H54 (cell line): ENCODE measurements at regions not wholly inside any gene's neighbourhood (a gene's known extent, or its start where the extent isn't known, plus 50 kb on each side); places are given as distances from the start of the nearest gene placed in this dataset.

ENCODE experiments used
- DNase-seq: peaks from one replicate; pipeline ENCODE4 v3.0.0; 2011; ENCODE audit warnings: low spot score, mixed read lengths; ENCODE audit not compliant: insufficient read length
- FAIRE-seq: peaks from 3 replicates; lab custom pipeline; 2011; peaks lifted over from hg19 to GRCh38; lab: Jason Lieb, UNC
- POLR2A ChIP-seq: IDR thresholded peaks from 2 replicates; pipeline ENCODE4 v1.6.1; 2011; ENCODE audit warnings: low read depth, mild to moderate bottlenecking, low read length

GRCh38 chr6:6376845-6377244 is 56.4 kb upstream of the F13A1 start:
- DNase-seq = no peak
- no peak for TF ChIP-seq POLR2A
- FAIRE-seq = no peak

DNA sequence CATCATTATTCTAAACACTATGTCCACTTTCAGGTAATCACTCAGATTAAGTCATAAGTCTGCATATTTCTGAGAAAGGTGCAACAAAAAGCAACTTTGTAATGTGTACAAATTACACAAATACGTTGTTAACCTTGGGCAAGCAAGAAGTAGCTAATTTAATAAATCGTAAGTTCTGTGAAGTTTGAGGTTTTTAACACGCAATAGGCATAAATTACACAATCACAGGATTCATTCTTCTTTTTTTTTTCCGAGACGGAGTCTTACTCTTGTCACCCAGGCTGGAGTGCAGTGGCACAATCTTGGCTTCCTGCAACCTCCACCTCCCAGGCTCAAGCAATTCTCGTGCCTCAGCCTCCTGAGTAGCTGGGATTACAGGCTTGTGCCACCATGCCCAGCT is 57.2 kb upstream of the F13A1 start:
- TF ChIP-seq POLR2A = no peak
- DNase-seq (no peak), FAIRE-seq (no peak)

GRCh38 chr6:6379573-6379972 is 59.1 kb upstream of the F13A1 start:
- no peak for DNase-seq
- FAIRE-seq = no peak
- TF ChIP-seq POLR2A = no peak

DNA sequence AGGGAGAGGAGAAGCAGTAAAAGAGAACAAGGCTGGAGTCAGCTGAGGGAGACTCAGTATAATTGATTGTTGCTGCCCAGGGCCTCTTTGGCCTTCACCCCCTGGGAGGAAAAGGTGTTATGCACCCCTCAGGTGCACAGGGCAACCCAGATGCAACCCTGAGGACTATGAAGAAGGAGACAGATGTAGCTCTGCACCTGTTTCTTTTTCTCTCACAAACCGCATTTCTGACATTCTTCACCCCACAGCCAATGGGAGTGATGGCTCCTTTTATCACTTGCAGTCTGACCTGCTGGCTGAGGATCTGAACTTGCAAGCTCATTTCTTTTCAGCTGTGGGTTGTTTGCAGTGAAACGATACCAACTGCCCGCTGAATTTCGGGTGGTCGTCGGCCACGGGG is 64.1 kb upstream of the F13A1 start:
- no peak for DNase-seq

DNA sequence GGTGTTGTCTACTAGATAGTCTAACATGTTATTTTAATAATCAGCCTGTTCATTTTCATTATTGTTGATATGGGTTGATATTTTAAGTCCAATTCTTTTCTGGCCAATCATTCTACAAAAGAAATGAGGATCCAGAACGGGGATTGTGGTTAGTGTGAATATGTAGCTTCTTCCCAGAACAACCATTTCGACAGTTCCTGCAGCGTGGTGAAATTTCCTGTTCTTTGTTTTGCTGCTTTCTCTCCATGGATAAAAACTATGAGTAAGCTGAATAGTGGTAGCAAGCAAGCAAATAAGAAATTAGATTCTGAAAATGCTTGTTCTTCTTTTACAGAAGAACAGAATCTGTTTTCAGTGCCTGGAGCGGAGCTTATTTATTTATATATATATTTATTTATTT is 65.5 kb upstream of the F13A1 start:
- FAIRE-seq (no peak), DNase-seq (no peak)
- no peak for TF ChIP-seq POLR2A

More for the DNA sequence above, 64.1 kb upstream of the F13A1 start:
- no peak for TF ChIP-seq POLR2A
- FAIRE-seq = no peak

- TF ChIP-seq POLR2A = no peak
- DNase-seq = no peak
- no peak for FAIRE-seq
These were observed 70.6 kb upstream of the F13A1 start for GRCh38 chr6:6390849-6391602.

GRCh38 chr6:6392214-6393068 is 72.0 kb upstream of the F13A1 start:
- FAIRE-seq (no peak), DNase-seq (no peak)
- no peak for TF ChIP-seq POLR2A

DNA sequence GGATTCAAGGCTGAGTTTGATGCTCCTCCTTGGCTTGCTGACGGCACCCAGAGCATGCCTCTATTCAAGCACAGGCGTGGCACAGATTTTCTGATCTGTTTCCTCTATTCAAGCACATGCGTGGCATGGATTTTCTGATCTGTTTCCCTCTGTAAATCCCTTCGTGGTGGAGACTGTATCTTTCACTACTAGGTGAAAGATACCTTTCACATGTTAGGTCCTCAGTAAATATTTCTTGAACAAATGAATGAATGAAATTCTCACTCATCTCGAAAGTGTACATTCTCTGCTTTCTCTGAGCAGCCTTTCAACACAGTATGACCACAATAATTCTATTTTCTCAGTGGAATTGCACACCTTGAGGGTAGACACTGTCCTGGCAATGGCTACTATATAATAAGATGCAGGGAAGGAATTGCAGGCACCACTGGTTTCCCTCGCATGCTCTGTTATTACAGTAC is 72.6 kb upstream of the F13A1 start:
- DNase-seq = no peak
- FAIRE-seq = no peak
- no peak for TF ChIP-seq POLR2A

DNA sequence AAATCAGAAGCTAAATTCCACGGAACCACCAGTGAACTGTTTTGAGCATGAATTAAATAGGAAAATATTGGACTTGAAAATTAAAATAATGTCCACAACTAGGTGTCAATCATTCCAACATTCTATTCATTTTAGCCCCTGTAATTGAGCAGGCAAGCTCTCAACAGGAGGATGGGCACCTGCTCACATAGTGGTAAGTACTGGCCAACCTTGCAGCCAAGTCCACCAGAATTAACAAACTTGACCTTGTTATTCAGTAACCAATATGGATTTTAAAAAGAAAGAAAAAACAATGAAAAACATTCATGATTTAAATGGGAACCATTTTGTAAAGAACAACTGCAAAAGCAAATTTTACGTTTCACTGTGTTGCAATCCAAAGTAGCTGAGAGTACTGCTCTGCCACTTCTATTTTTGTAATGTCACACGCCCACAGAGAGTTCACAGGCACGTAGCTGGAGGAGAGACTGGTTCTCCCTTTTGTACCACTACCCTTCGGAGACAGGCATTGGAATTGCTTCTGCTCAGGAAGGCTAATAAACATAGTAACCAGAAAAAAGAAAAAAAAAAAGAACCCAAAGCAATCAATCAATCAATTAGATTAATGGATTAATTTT is 75.2 kb upstream of the F13A1 start:
- FAIRE-seq = no peak
- no peak for TF ChIP-seq POLR2A
- DNase-seq = no peak

GRCh38 chr6:6397842-6398241 is 77.4 kb upstream of the F13A1 start:
- DNase-seq (no peak), FAIRE-seq (no peak)
- TF ChIP-seq POLR2A = no peak

- FAIRE-seq = no peak
- no peak for DNase-seq
- no peak for TF ChIP-seq POLR2A
These were observed 79.1 kb upstream of the F13A1 start for GRCh38 chr6:6399568-6399967.

- FAIRE-seq = no peak
- DNase-seq = no peak
- no peak for TF ChIP-seq POLR2A
These were observed 80.9 kb upstream of the F13A1 start for GRCh38 chr6:6401401-6401800.

DNA sequence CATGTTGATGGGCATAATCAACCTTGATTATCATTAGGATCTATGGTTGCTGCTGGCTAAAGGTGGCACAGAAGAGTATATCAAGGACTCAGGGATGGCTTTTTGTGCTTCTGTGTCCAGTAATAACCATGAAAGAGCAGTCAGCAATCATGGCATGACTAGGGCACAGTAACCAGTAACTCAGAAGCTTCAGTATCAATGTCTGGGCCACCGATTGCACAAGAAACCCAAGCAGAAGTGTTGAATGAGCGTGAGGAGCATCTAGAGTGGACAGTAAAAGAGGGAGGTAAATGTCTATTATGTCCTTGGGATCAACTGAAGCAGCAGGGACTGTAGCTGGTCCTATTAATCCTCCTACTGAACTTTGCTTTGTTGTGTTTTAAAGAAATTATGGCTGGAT is 81.5 kb upstream of the F13A1 start:
- DNase-seq = no peak
- FAIRE-seq = no peak
- TF ChIP-seq POLR2A = no peak

- DNase-seq (no peak), FAIRE-seq (no peak)
- TF ChIP-seq POLR2A = no peak
These were observed 82.1 kb upstream of the F13A1 start for GRCh38 chr6:6402591-6402990.
